Mesendoderm (in vitro differentiated cells): ENCODE measurements at regions not wholly inside any gene's neighbourhood (a gene's known extent, or its start where the extent isn't known, plus 50 kb on each side); places are given as distances from the start of the nearest gene placed in this dataset.

ENCODE experiments used
- DNase-seq: peaks from one replicate; pipeline ENCODE4 v3.0.0; 2013
- H2AK5ac ChIP-seq: 2 replicates; pipeline ENCODE4 v1.6.1; 2013; ENCODE audit warnings: low read length, inconsistent platforms
- H2BK120ac ChIP-seq: 2 replicates; pipeline ENCODE4 v1.6.1; 2013; ENCODE audit warnings: low read depth, mild to moderate bottlenecking, low read length, moderate library complexity, mixed read lengths
- H2BK15ac ChIP-seq: replicated peaks from 2 replicates; pipeline ENCODE4 v1.6.1; 2013; ENCODE audit warnings: low read depth, mild to moderate bottlenecking, moderate library complexity
- H2BK5ac ChIP-seq: 2 replicates; pipeline ENCODE4 v1.6.1; 2013; ENCODE audit warnings: low read length, inconsistent platforms
- H3K18ac ChIP-seq: 2 replicates; pipeline ENCODE4 v1.6.1; 2013; ENCODE audit warnings: mild to moderate bottlenecking, low read length, mixed read lengths
- H3K23ac ChIP-seq: one replicate; pipeline ENCODE4 v1.6.1; 2013; ENCODE audit warnings: low read length
- H3K27ac ChIP-seq: 2 replicates; pipeline ENCODE4 v1.5.1; 2013; ENCODE audit warnings: low read depth, mild to moderate bottlenecking, inconsistent platforms, low read length, moderate library complexity
- H3K27me3 ChIP-seq: 2 replicates; pipeline ENCODE4 v1.6.1; 2013; ENCODE audit warnings: low read length, control low read depth, mild to moderate bottlenecking, inconsistent platforms; ENCODE audit not compliant: insufficient read depth, poor library complexity
- H3K36me3 ChIP-seq: 2 replicates; pipeline ENCODE4 v1.6.1; 2013; ENCODE audit warnings: low read length, inconsistent platforms; ENCODE audit not compliant: control insufficient read depth, insufficient read depth
- H3K4ac ChIP-seq: one replicate; pipeline ENCODE4 v1.6.1; 2013; ENCODE audit warnings: low read depth, mild to moderate bottlenecking, low read length, moderate library complexity
- H3K4me1 ChIP-seq: 2 replicates; pipeline ENCODE4 v1.6.1; 2013; ENCODE audit warnings: low read depth, low read length, inconsistent platforms; ENCODE audit not compliant: control insufficient read depth
- H3K4me2 ChIP-seq: 2 replicates; pipeline ENCODE4 v1.6.1; 2013; ENCODE audit warnings: low read length
- H3K4me3 ChIP-seq: 2 replicates; pipeline ENCODE4 v1.5.1; 2013; ENCODE audit warnings: mild to moderate bottlenecking, low read length
- H3K56ac ChIP-seq: one replicate; pipeline ENCODE4 v1.6.1; 2013; ENCODE audit warnings: low read length
- H3K79me1 ChIP-seq: 2 replicates; pipeline ENCODE4 v1.6.1; 2013; ENCODE audit warnings: low read length, inconsistent platforms
- H3K79me2 ChIP-seq: 2 replicates; pipeline ENCODE4 v1.6.1; 2013; ENCODE audit warnings: mild to moderate bottlenecking, low read length; ENCODE audit not compliant: control insufficient read depth, insufficient read depth
- H3K9ac ChIP-seq: 2 replicates; pipeline ENCODE4 v1.6.1; 2013; ENCODE audit warnings: low read length, inconsistent platforms
- H4K5ac ChIP-seq: one replicate; pipeline ENCODE4 v1.6.1; 2013; ENCODE audit warnings: low read length
- H4K8ac ChIP-seq: one replicate; pipeline ENCODE4 v1.6.1; 2013; ENCODE audit warnings: low read depth, mild to moderate bottlenecking, control low read depth, low read length, moderate library complexity
- WGBS: extraction: QIAGEN DNeasy Blood & Tissue Kit; methylation state at CpG from one replicate; pipeline ENCODE4 v1.1.7; 2013; ENCODE audit warnings: low lambda C conversion rate, missing lambda C conversion rate; ENCODE audit not compliant: insufficient coverage; ENCODE audit errors: extremely low coverage; 5-methylcytosine and 5-hydroxymethylcytosine counted together

- Histone ChIP-seq H2BK5ac (no peak overlapping the region), H3K27me3 (no peaks in the 10 kb centered on the region), H3K4me2 (no peak overlapping the region), H3K9ac (no peak overlapping the region), H3K4me1 (no peaks in the 10 kb centered on the region), H3K56ac (no peak overlapping the region), H3K36me3 (no peaks in the 10 kb centered on the region), H2AK5ac (no peak overlapping the region), H2BK120ac (no peak overlapping the region), H3K18ac (no peak overlapping the region), H3K4me3 (no peak overlapping the region), H4K8ac (no peak overlapping the region), H3K79me1 (no peaks in the 10 kb centered on the region), H3K79me2 (no peaks in the 10 kb centered on the region), H2BK15ac (no peak overlapping the region), H3K27ac (no peak overlapping the region), H3K4ac (no peak overlapping the region), H4K5ac (no peak overlapping the region), H3K23ac (no peak overlapping the region)
- no CpG with 5 or more reads among the region's 6 CpGs for WGBS
- no peak for DNase-seq
These were observed 262.8 kb downstream of the LTN1 start for GRCh38 chr21:28729887-28730286.

- H2BK5ac ChIP-seq: no peak overlapping the region
- no peak overlapping the region for H2AK5ac ChIP-seq
- no peak overlapping the region for H3K4ac ChIP-seq
- no peaks in the 10 kb centered on the region for H3K79me2 ChIP-seq
- H3K4me1 ChIP-seq: no peaks in the 10 kb centered on the region
- no peak overlapping the region for H3K56ac ChIP-seq
- no peak overlapping the region for H3K4me2 ChIP-seq
- H3K18ac ChIP-seq: no peak overlapping the region
- no peaks in the 10 kb centered on the region for H3K36me3 ChIP-seq
- no peak overlapping the region for H4K5ac ChIP-seq
- DNase-seq: no peak
- H3K23ac ChIP-seq: no peak overlapping the region
- H2BK120ac ChIP-seq: no peak overlapping the region
- WGBS: no CpG with 5 or more reads among the region's 1 CpG
- no peak overlapping the region for H3K9ac ChIP-seq
- H3K27ac ChIP-seq: no peak overlapping the region
- H3K79me1 ChIP-seq: no peaks in the 10 kb centered on the region
- no peak overlapping the region for H2BK15ac ChIP-seq
- no peak overlapping the region for H3K4me3 ChIP-seq
- H4K8ac ChIP-seq: no peak overlapping the region
- H3K27me3 ChIP-seq: no peaks in the 10 kb centered on the region
These were observed 264.9 kb downstream of the LTN1 start for GRCh38 chr21:28727809-28728208.

GRCh38 chr21:28725396-28725795, 267.3 kb downstream of the LTN1 start:
- Histone ChIP-seq H3K79me2 (no peaks in the 10 kb centered on the region), H2BK5ac (no peak overlapping the region), H4K8ac (no peak overlapping the region), H3K27me3 (no peaks in the 10 kb centered on the region), H4K5ac (no peak overlapping the region), H3K4ac (no peak overlapping the region), H2BK120ac (no peak overlapping the region), H3K27ac (no peak overlapping the region), H3K4me1 (no peaks in the 10 kb centered on the region), H3K9ac (no peak overlapping the region), H2AK5ac (no peak overlapping the region), H3K23ac (no peak overlapping the region), H2BK15ac (no peak overlapping the region), H3K18ac (no peak overlapping the region), H3K4me3 (no peak overlapping the region), H3K4me2 (no peak overlapping the region), H3K56ac (no peak overlapping the region), H3K36me3 (no peaks in the 10 kb centered on the region), H3K79me1 (no peaks in the 10 kb centered on the region)
- DNase-seq: no peak
- no CpG with 5 or more reads among the region's 1 CpG for WGBS

- no peak for DNase-seq
- Histone ChIP-seq H3K4me2 (no peak overlapping the region), H3K4ac (no peak overlapping the region), H3K18ac (no peak overlapping the region), H2BK5ac (no peak overlapping the region), H2BK15ac (no peak overlapping the region), H3K9ac (no peak overlapping the region), H3K56ac (no peak overlapping the region), H3K79me2 (no peaks in the 10 kb centered on the region), H3K79me1 (no peaks in the 10 kb centered on the region), H3K36me3 (no peaks in the 10 kb centered on the region), H3K23ac (no peak overlapping the region), H3K27ac (no peak overlapping the region), H2AK5ac (no peak overlapping the region), H4K8ac (no peak overlapping the region), H2BK120ac (no peak overlapping the region), H3K4me3 (no peak overlapping the region), H4K5ac (no peak overlapping the region), H3K27me3 (no peaks in the 10 kb centered on the region), H3K4me1 (no peaks in the 10 kb centered on the region)
- no CpG with 5 or more reads among the region's 5 CpGs for WGBS
These were observed 269.0 kb downstream of the LTN1 start for GRCh38 chr21:28723646-28724045.

- Histone ChIP-seq H3K9ac (no peak overlapping the region), H3K79me2 (no peaks in the 10 kb centered on the region), H3K27ac (no peak overlapping the region), H3K18ac (no peak overlapping the region), H3K4me1 (no peaks in the 10 kb centered on the region), H3K36me3 (no peaks in the 10 kb centered on the region), H3K56ac (no peak overlapping the region), H2AK5ac (no peak overlapping the region), H2BK5ac (no peak overlapping the region), H2BK120ac (no peak overlapping the region), H3K79me1 (no peaks in the 10 kb centered on the region), H3K23ac (no peak overlapping the region), H3K4me3 (no peak overlapping the region), H3K4ac (no peak overlapping the region), H4K8ac (no peak overlapping the region), H2BK15ac (no peak overlapping the region), H3K4me2 (no peak overlapping the region), H3K27me3 (no peaks in the 10 kb centered on the region), H4K5ac (no peak overlapping the region)
- WGBS: no CpG with 5 or more reads among the region's 3 CpGs
- no peak for DNase-seq
These were observed 273.0 kb downstream of the LTN1 start for GRCh38 chr21:28719723-28720122.

- Histone ChIP-seq H4K5ac (no peak overlapping the region), H2AK5ac (no peak overlapping the region), H3K4ac (no peak overlapping the region), H2BK15ac (no peak overlapping the region), H3K36me3 (no peaks in the 10 kb centered on the region), H3K18ac (no peak overlapping the region), H3K27ac (no peak overlapping the region), H4K8ac (no peak overlapping the region), H3K9ac (no peak overlapping the region), H3K4me1 (no peaks in the 10 kb centered on the region), H3K4me3 (no peak overlapping the region), H3K4me2 (no peak overlapping the region), H3K56ac (no peak overlapping the region), H3K79me1 (no peaks in the 10 kb centered on the region), H3K23ac (no peak overlapping the region), H2BK120ac (no peak overlapping the region), H3K27me3 (no peaks in the 10 kb centered on the region), H2BK5ac (no peak overlapping the region), H3K79me2 (no peaks in the 10 kb centered on the region)
- no CpG with 5 or more reads among the region's 1 CpG for WGBS
- no peak for DNase-seq
These were observed 277.8 kb downstream of the LTN1 start for GRCh38 chr21:28714777-28715464.
